Gastroesophageal sphincter (tissue), 3 donors: ENCODE measurements at regions not wholly inside any gene's neighbourhood (a gene's known extent, or its start where the extent isn't known, plus 50 kb on each side); places are given as distances from the start of the nearest gene placed in this dataset.

Experiments used
- CTCF ChIP-seq, 4 experiments: fragments of 200-600 bp in 2 of 4; fragments of 450-650 bp in 2 of 4; sonication (generic) in 1 of 4; IDR thresholded peaks; one replicate each; pipeline ENCODE4 v1.5.1; 2017 to 2019; ENCODE audit warnings: antibody characterized with exemption in 4 of 4, mild to moderate bottlenecking in 2 of 4, moderate library complexity in 2 of 4
- EP300 ChIP-seq: sonication (generic); formaldehyde crosslinking; IDR thresholded peaks from one replicate; pipeline ENCODE4 v1.6.1; 2017; ENCODE audit warnings: antibody characterized with exemption, mild to moderate bottlenecking
- POLR2A ChIP-seq, 2 donors: fragments of 450-650 bp; IDR thresholded peaks; one replicate each; pipeline ENCODE4 v1.6.1; 2017; ENCODE audit warnings: antibody characterized with exemption in 2 of 2, mild to moderate bottlenecking in 2 of 2, moderate library complexity in 1 of 2
- POLR2AphosphoS5 ChIP-seq: sonication (generic); formaldehyde crosslinking; IDR thresholded peaks from one replicate; pipeline ENCODE4 v1.6.1; 2017; ENCODE audit warnings: antibody characterized with exemption

GRCh38 chr3:153596401-153596800 is 434.4 kb downstream of the RAP2B start:
- TF ChIP-seq CTCF (IDR thresholded peaks at IDR 0.05) (no peak), POLR2AphosphoS5 (no peak), POLR2A (IDR thresholded peaks at IDR 0.05) (no peak), EP300 (no peak)
